ENCODE measurements at regions not wholly inside any gene's neighbourhood (a gene's known extent, or its start where the extent isn't known, plus 50 kb on each side); places are given as distances from the start of the nearest gene placed in this dataset.

- H3K4me1 Mint-ChIP-seq (ENCODE audit: low read depth, unreplicated experiment): no peaks in the 10 kb centered on the region
- H3K36me3 Mint-ChIP-seq (ENCODE audit: insufficient read depth, unreplicated experiment): no peaks in the 10 kb centered on the region
- no peaks in the 10 kb centered on the region for H3K9me3 Mint-ChIP-seq (ENCODE audit: low read depth, unreplicated experiment)
- no peak overlapping the region for H3K27ac Mint-ChIP-seq (ENCODE audit: unreplicated experiment)
- CTCF ChIA-PET: interaction anchor here (0.6 kb wide), 1 partner anchor 86 kb away, joined by 4 read pairs; no protein-coding TSS in a partner anchor
- no peak for DNase-seq
- TF ChIP-seq CTCF (IDR thresholded peaks at IDR 0.05; ENCODE audit: unreplicated experiment): no peak
- intact Hi-C loops (cut with micrococcal nuclease; ENCODE audit: unreplicated experiment): no loop called here
- H3K27me3 Mint-ChIP-seq (ENCODE audit: unreplicated experiment): peaks cover 71% of the 10 kb centered on the region
- no TSS peak for BruUV-seq (replicated peaks)
- no peak overlapping the region for H3K4me3 Mint-ChIP-seq (ENCODE audit: low read depth, unreplicated experiment)
Observed at GRCh38 chr16:55044201-55044975, 113.7 kb downstream of the IRX5 start.

- no peaks in the 10 kb centered on the region for H3K9me3 Mint-ChIP-seq (ENCODE audit: low read depth, unreplicated experiment)
- no peak for DNase-seq
- H3K27ac Mint-ChIP-seq (ENCODE audit: unreplicated experiment): no peak overlapping the region
- H3K27me3 Mint-ChIP-seq (ENCODE audit: unreplicated experiment): peaks cover 61% of the 10 kb centered on the region
- BruUV-seq (replicated peaks): no TSS peak
- H3K36me3 Mint-ChIP-seq (ENCODE audit: insufficient read depth, unreplicated experiment): no peaks in the 10 kb centered on the region
- H3K4me1 Mint-ChIP-seq (ENCODE audit: low read depth, unreplicated experiment): no peaks in the 10 kb centered on the region
- intact Hi-C loops (cut with micrococcal nuclease; ENCODE audit: unreplicated experiment): no loop called here
- no peak for TF ChIP-seq CTCF (IDR thresholded peaks at IDR 0.05; ENCODE audit: unreplicated experiment)
- CTCF ChIA-PET: no interaction called here
- no peak overlapping the region for H3K4me3 Mint-ChIP-seq (ENCODE audit: low read depth, unreplicated experiment)
Observed at GRCh38 chr16:55045329-55045728, 114.7 kb downstream of the IRX5 start.

- no peak for DNase-seq
- CTCF ChIA-PET: no interaction called here
- intact Hi-C loops (cut with micrococcal nuclease; ENCODE audit: unreplicated experiment): no loop called here
- peaks cover 56% of the 10 kb centered on the region for H3K27me3 Mint-ChIP-seq (ENCODE audit: unreplicated experiment)
- H3K4me3 Mint-ChIP-seq (ENCODE audit: low read depth, unreplicated experiment): no peak overlapping the region
- no peak for TF ChIP-seq CTCF (IDR thresholded peaks at IDR 0.05; ENCODE audit: unreplicated experiment)
- no peak overlapping the region for H3K27ac Mint-ChIP-seq (ENCODE audit: unreplicated experiment)
- BruUV-seq (replicated peaks): no TSS peak
- no peaks in the 10 kb centered on the region for H3K4me1 Mint-ChIP-seq (ENCODE audit: low read depth, unreplicated experiment)
- H3K9me3 Mint-ChIP-seq (ENCODE audit: low read depth, unreplicated experiment): no peaks in the 10 kb centered on the region
- no peaks in the 10 kb centered on the region for H3K36me3 Mint-ChIP-seq (ENCODE audit: insufficient read depth, unreplicated experiment)
Observed at GRCh38 chr16:55045756-55046460, 115.2 kb downstream of the IRX5 start.

- H3K4me3 Mint-ChIP-seq (ENCODE audit: low read depth, unreplicated experiment): no peak overlapping the region
- H3K27ac Mint-ChIP-seq (ENCODE audit: unreplicated experiment): no peak overlapping the region
- DNase-seq: no peak
- peaks cover 53% of the 10 kb centered on the region for H3K27me3 Mint-ChIP-seq (ENCODE audit: unreplicated experiment)
- intact Hi-C loops (cut with micrococcal nuclease; ENCODE audit: unreplicated experiment): no loop called here
- H3K4me1 Mint-ChIP-seq (ENCODE audit: low read depth, unreplicated experiment): no peaks in the 10 kb centered on the region
- no peaks in the 10 kb centered on the region for H3K36me3 Mint-ChIP-seq (ENCODE audit: insufficient read depth, unreplicated experiment)
- no TSS peak for BruUV-seq (replicated peaks)
- no peaks in the 10 kb centered on the region for H3K9me3 Mint-ChIP-seq (ENCODE audit: low read depth, unreplicated experiment)
- no peak for TF ChIP-seq CTCF (IDR thresholded peaks at IDR 0.05; ENCODE audit: unreplicated experiment)
- CTCF ChIA-PET: no interaction called here
Observed at GRCh38 chr16:55046513-55046912, 115.8 kb downstream of the IRX5 start.
